Lung (tissue), 11 donors: ENCODE measurements at regions not wholly inside any gene's neighbourhood (a gene's known extent, or its start where the extent isn't known, plus 50 kb on each side); places are given as distances from the start of the nearest gene placed in this dataset.

ENCODE experiments used
- ATAC-seq: fragments of 200-7000 bp; cut with Tn5 transposase; one replicate; pipeline ENCODE4 v1.9.1; 2020; ENCODE audit warnings: moderate number of reproducible peaks; ENCODE audit not compliant: insufficient read depth, low FRiP score
- DNase-seq, 3 donors: peaks; one replicate each; pipeline ENCODE4 v3.0.0-alpha.2; 2013 to 2017
- H3K27ac ChIP-seq, 2 donors: one replicate each; pipeline ENCODE4 v1.5.1; 2013; ENCODE audit warnings: mild to moderate bottlenecking in 2 of 2, moderate library complexity in 2 of 2, control low read depth in 1 of 2, inconsistent platforms in 1 of 2, low read depth in 1 of 2, low read length in 1 of 2
- H3K27me3 ChIP-seq, 3 donors: one replicate each; pipeline ENCODE4 v1.5.1; 2013; ENCODE audit warnings: low read length in 2 of 3; ENCODE audit not compliant: control insufficient read depth in 3 of 3, insufficient read depth in 3 of 3
- H3K36me3 ChIP-seq, 4 donors: one replicate each; pipeline ENCODE4 v1.5.1; 2013; ENCODE audit warnings: low read length in 4 of 4, mild to moderate bottlenecking in 1 of 4, moderate library complexity in 1 of 4; ENCODE audit not compliant: control insufficient read depth in 4 of 4, insufficient read depth in 4 of 4
- H3K4me1 ChIP-seq, 5 donors: one replicate each; pipeline ENCODE4 v1.5.1; 2013; ENCODE audit warnings: low read length in 5 of 5, mild to moderate bottlenecking in 2 of 5, moderate library complexity in 1 of 5; ENCODE audit not compliant: control insufficient read depth in 5 of 5, insufficient read depth in 5 of 5
- H3K4me3 ChIP-seq: one replicate; pipeline ENCODE4 v1.5.1; 2013; ENCODE audit warnings: mild to moderate bottlenecking, control low read depth, moderate library complexity
- H3K9ac ChIP-seq, 2 donors: one replicate each; pipeline ENCODE4 v1.5.1; 2013; ENCODE audit warnings: low read length in 2 of 2, control low read depth in 1 of 2; ENCODE audit not compliant: insufficient read depth in 1 of 2
- H3K9me3 ChIP-seq, 4 donors: one replicate each; pipeline ENCODE4 v1.5.1; 2013; ENCODE audit warnings: low read length in 3 of 4, mild to moderate bottlenecking in 1 of 4, moderate library complexity in 1 of 4; ENCODE audit not compliant: control insufficient read depth in 4 of 4, insufficient read depth in 3 of 4
- CTCF ChIP-seq: IDR thresholded peaks from 2 replicates; pipeline ENCODE4 v1.5.1; 2012; ENCODE audit warnings: mild to moderate bottlenecking; ENCODE audit errors: control extremely low read depth, extremely low read depth
- WGBS, 2 donors: extraction: QIAGEN DNeasy Blood & Tissue Kit; methylation state at CpG; one replicate each; pipeline ENCODE4 v1.1.7; 2013; 5-methylcytosine and 5-hydroxymethylcytosine counted together
- donor health status: control.
- donor health status: control.
- donor health status: Bipolar disorder and iron deficiency.
- donor health status: healthy.
- donor health status: DM: yes; HTN: yes; CAD: no.

- no peak overlapping the region for H3K9ac ChIP-seq
- H3K4me1 ChIP-seq: peaks cover 0 to 43% (median 21%) of the 10 kb centered on the region in 5 donors
- no peak overlapping the region for H3K4me3 ChIP-seq
- H3K9me3 ChIP-seq: peaks cover 0 to 6% (median 0%) of the 10 kb centered on the region in 4 donors
- WGBS, 2 donors: 80 to 85% methylated on average over 2 of the region's 2 CpGs
- no peak for DNase-seq
- H3K27ac ChIP-seq: no peak overlapping the region
- TF ChIP-seq CTCF: no peak
- H3K27me3 ChIP-seq: no peaks in the 10 kb centered on the region
- no peaks in the 10 kb centered on the region for H3K36me3 ChIP-seq
- no peak for ATAC-seq
Measured at GRCh38 chr15:69751147-69751546, 298.5 kb downstream of the RPLP1 start.

- H3K9me3 ChIP-seq: peaks cover 0 to 6% (median 0%) of the 10 kb centered on the region in 4 donors
- H3K36me3 ChIP-seq: no peaks in the 10 kb centered on the region
- ATAC-seq (no peak), DNase-seq (peak; percentile 49 to 65 (median 57))
- no peak for TF ChIP-seq CTCF
- WGBS, 2 donors: 77 to 84% methylated on average over 5 of the region's 5 CpGs
- no peak overlapping the region for H3K27ac ChIP-seq
- H3K4me1 ChIP-seq: peaks cover 0 to 40% (median 18%) of the 10 kb centered on the region in 5 donors
- H3K4me3 ChIP-seq: no peak overlapping the region
- H3K27me3 ChIP-seq: no peaks in the 10 kb centered on the region
- no peak overlapping the region for H3K9ac ChIP-seq
Measured at GRCh38 chr15:69751566-69751965, 298.9 kb downstream of the RPLP1 start.

GRCh38 chr15:69753867-69754266, 301.2 kb downstream of the RPLP1 start:
- DNase-seq (no peak), ATAC-seq (no peak)
- 92 to 97% methylated on average over 1 of the region's 1 CpG for WGBS, 2 donors
- Histone ChIP-seq H3K36me3 (no peaks in the 10 kb centered on the region), H3K27me3 (no peaks in the 10 kb centered on the region), H3K4me3 (no peak overlapping the region), H3K9me3 (peaks cover 0 to 6% (median 0%) of the 10 kb centered on the region in 4 donors), H3K4me1 (peaks cover 0 to 26% (median 9%) of the 10 kb centered on the region in 5 donors), H3K27ac (no peak overlapping the region), H3K9ac (no peak overlapping the region)
- no peak for TF ChIP-seq CTCF

GRCh38 chr15:69754313-69754712, 301.7 kb downstream of the RPLP1 start:
- TF ChIP-seq CTCF: no peak
- no peaks in the 10 kb centered on the region for H3K36me3 ChIP-seq
- WGBS, 2 donors: 93 to 100% methylated on average over 1 of the region's 1 CpG
- H3K4me1 ChIP-seq: peaks cover 0 to 26% (median 9%) of the 10 kb centered on the region in 5 donors
- H3K9ac ChIP-seq: no peak overlapping the region
- peaks cover 0 to 6% (median 0%) of the 10 kb centered on the region in 4 donors for H3K9me3 ChIP-seq
- H3K4me3 ChIP-seq: no peak overlapping the region
- H3K27me3 ChIP-seq: no peaks in the 10 kb centered on the region
- H3K27ac ChIP-seq: no peak overlapping the region
- ATAC-seq: no peak
- DNase-seq: no peak
